ENCODE measurements at regions not wholly inside any gene's neighbourhood (a gene's known extent, or its start where the extent isn't known, plus 50 kb on each side); places are given as distances from the start of the nearest gene placed in this dataset.
"Not testable (repeated sequence)": the region's sequence is repeated elsewhere in the genome, so short reads cannot be mapped to it uniquely, and the experiment has no call there.

DNA sequence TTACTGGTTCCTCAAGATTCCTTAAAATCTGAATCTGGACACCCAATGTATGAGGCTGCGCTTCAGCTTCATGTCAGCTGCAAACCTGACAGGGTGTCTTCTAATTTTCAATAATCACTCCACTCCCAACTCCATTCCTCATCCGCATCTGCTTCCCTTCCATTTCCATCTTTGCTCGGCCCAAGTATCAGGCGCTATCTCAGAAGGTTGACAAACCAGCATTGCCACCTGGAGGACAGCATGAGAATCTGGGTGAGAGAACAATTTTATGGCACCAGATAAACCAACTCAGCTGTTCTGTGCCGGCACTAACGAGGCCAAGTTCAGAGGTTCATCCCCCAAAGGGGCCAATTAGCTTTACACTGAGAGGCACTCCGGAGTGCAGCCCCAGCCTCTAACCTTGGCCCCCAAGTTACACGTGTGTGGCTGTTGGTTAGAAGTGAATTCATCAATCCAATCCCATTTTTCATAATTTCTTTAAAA lies 79.1 kb upstream of the LMO2 start:
- DNase-seq: no peak

- no peak for DNase-seq
Observed at GRCh38 chr11:33967451-33967850, 75.6 kb upstream of the LMO2 start.

- DNase-seq: no peak
Observed at GRCh38 chr11:33965032-33965431, 73.2 kb upstream of the LMO2 start.

GRCh38 chr11:33959855-33960400 lies 68.1 kb upstream of the LMO2 start:
- no peak for DNase-seq

DNA sequence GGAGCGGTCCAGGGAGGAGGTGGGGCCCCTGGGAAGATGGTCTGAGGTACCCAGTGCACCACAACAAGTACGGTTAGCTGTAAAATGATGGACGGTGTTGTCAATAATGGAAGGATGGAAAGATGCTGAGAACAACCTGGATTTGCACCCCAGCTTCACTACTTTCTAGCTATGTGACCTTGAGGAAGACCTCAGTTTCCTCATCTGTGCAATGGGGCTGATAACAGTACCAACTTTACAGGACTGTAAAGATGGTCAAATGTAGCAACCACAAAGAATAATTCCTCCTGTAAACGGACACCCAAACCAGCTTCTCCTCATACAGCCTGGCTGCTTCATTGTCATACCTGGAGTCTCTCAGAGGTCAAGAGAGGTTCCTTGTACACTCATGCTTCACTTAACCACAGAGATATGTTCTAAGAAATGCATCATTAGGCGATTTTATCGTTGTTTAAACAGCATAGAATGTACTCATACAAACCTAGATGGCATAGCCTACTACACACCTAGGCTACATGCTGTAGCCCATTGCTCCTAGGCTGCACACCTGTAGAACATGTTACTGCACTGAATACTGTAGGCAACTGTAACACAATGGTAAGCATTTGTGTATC lies 65.5 kb upstream of the LMO2 start:
- no peak for DNase-seq

GRCh38 chr11:33956611-33957010 lies 64.7 kb upstream of the LMO2 start:
- no peak for DNase-seq

DNA sequence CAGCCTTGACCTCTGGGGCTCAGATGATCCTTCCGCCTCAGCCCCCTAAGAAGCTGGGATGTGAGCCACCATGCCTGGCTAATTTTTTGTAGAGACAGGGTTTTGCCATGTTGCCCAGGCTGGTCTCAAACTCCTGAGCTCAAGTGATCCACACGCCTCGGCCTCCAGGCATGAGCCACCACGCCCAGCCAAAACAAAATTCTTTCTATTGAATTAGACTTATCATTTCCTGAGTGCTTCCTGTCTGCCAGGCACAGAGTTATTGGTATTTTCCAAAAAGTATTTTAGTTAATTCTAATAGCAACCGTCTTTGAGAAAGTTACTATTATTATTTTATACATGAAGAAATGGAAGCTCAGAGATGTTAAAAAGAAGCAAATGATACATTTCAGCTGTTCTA lies 61.4 kb upstream of the LMO2 start:
- no peak for DNase-seq

- DNase-seq: no peak
Observed at GRCh38 chr11:33952805-33953204, 60.9 kb upstream of the LMO2 start.

DNA sequence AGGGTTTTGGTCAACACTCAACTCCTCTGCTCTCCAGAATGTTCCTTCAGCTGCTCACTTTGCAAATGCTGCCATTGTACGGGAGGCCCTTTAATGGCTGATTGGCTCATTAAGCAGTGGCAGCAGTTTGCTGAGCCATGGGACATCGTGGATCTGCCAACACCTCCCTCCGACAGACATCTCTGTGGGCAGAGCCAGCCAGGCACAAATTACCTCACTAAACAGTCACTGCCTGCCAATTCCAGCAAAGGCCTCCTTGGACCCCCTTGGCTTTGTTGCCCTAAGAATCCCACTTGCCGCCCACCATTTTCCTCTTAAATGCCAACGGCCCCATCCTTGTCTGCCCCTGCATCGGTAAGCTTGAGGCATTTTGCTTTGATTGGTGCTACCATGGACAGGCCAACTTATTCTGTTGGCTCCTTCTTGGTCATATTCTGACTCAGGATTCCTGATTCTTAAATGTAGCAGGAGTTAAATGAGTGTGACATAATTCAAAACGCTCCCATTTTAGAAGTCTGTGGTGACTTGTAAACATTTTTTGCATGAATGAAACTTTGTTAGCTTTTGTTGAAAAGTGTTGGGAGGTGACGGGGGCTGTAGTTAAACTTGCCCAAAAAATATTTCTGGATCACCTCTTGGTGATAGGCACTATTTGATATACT lies 57.5 kb upstream of the LMO2 start:
- DNase-seq: peak; percentile 5

- DNase-seq: no peak
Observed at GRCh38 chr11:33948494-33948893, 56.6 kb upstream of the LMO2 start.

DNA sequence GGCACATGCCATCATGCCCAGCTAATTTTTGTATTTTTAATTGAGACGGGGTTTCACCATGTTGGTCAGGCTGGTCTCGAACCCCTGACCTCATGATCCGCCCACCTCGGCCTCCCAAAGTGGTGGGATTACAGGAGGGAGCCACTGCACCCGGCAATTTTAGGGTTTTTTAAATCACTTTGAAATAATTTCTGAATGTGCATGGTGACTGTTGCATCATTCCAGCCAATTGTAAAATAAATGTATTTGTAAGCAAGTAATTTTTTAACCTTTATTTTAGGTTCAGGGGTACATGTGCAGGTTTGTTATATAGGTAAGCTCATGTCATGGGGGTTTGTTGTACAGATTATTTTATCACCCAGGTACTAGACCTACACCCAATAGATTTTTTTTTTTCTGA lies 56.0 kb upstream of the LMO2 start:
- DNase-seq: not testable (repeated sequence)

DNA sequence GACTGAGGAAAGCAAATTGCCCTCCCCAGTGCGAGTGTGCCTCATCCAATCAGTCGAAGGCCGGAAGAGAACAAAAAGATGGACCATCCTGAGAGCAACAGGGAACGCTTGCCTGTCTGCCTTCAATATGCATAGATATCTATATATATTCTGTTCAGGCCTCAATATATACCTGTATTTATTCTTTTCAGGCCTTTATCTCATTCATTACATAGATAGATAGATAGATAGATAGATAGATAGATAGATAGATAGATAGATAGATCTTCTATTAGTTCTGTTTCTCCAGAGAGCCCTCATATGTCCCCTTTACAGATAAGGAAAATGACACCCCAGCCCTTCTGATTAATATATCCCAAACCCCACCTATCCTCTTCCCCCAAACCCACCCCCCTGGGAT lies 55.1 kb upstream of the LMO2 start:
- no peak for DNase-seq

DNA sequence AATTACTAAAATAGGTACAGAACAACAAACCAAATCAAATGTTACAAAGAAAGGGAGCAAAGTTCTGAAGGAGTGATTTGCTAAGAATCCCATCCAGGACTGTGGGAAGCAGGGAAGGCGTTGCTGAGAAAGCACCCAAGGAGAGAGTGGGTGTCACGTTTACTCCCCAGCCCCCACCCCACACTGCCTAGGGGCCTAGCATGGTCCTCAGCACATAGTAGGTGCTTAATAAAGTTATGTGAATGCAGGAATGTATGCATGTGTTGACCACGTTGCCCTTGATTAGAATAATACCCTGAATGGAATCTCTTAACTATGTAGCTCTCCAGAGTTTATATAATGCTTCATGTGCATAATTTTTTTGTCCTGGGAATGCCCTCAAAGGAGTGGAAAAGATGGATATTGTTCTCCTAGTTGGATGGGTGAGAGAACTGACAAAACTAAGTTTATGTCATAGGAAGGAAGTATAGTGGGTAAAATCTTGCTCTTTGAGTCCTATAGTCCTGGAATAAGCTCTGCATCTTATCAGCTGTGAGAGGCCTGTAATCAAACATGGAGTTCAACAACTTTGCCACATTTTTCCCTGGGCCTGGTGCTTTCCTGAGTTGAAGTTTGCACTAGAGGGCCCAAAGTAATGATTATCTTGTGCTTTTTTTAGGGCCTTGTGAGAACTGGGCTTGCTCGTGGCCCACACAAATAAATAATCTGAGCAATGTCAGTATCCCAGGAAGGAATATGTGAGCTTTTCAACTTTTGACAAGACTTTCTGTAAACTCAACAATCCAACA lies 53.8 kb upstream of the LMO2 start:
- DNase-seq: no peak

GRCh38 chr11:33944693-33945424 lies 53.0 kb upstream of the LMO2 start:
- no peak for DNase-seq

DNA sequence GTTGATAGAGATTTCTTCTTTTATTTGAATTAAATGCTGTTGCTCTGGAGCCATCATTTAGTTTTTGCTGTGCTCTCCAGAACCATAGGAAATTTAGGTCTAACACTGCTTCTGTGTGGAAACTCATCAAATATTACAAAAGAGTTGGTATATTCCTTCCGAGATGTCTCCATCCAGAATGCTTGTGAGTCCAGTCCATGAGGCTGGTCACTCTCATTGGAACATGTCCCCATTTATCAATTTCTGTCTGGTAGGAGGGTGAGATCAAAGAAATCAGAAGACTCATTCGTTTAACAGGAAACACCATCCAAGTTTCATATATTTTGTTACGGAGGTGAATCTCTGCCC lies 52.4 kb upstream of the LMO2 start:
- DNase-seq: no peak

DNA sequence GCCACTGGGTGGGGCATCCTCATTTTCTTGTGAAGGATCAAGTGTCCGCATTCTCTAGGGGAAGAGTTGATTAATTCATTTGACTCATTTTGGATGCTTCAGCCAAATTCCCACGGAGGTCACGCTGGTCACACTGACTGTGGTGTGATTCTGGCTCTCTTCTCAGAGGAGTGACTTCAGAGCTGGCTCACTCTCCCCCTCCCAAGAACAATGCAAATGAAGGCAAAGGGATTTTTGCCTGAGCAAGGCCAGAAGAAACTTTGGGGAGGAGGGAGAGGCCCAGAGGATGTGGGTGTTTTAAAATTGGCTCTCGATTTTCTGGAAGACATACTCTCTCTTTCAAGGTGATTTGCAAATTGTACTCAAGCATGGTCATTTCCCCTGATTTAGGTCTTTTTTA lies 51.1 kb upstream of the LMO2 start:
- no peak for DNase-seq

- no peak for DNase-seq
Observed at GRCh38 chr11:33941637-33942160, 49.8 kb upstream of the LMO2 start.
